A549 (cell line): ENCODE measurements at regions not wholly inside any gene's neighbourhood (a gene's known extent, or its start where the extent isn't known, plus 50 kb on each side); places are given as distances from the start of the nearest gene placed in this dataset.

Source experiments
- CHD4 ChIP-seq: fragments of 200-600 bp; sonication (generic); IDR thresholded peaks from 2 replicates; pipeline ENCODE4 v1.6.1; 2016; ENCODE audit warnings: antibody characterized with exemption, mild to moderate bottlenecking, borderline replicate concordance
- E2F6 ChIP-seq: IDR thresholded peaks from 2 replicates; pipeline ENCODE4 v1.6.1; 2012; ENCODE audit warnings: low read depth, borderline replicate concordance
- EP300 ChIP-seq, 2 experiments: fragments of >200 bp; sonication (Bioruptor Twin); formaldehyde crosslinking; IDR thresholded peaks; 2 replicates in 1 of 2; 3 replicates in 1 of 2; pipeline ENCODE4 v1.6.1; 2016 to 2017
- ESRRA ChIP-seq: fragments of 150-350 bp; IDR thresholded peaks from 2 replicates; pipeline ENCODE4 v1.6.1; 2014; ENCODE audit warnings: mild to moderate bottlenecking, low read length, borderline replicate concordance
- HOXA7 ChIP-seq: fragments of 250-450 bp; sonication (Bioruptor Pico); IDR thresholded peaks from 2 replicates; pipeline ENCODE4 v1.5.0; 2020; ENCODE audit warnings: mild to moderate bottlenecking, moderate library complexity
- JUNB ChIP-seq: fragments of >200 bp; sonication (Bioruptor Twin); formaldehyde crosslinking; IDR thresholded peaks from 2 replicates; pipeline ENCODE4 v1.6.1; 2016
- POLR2A ChIP-seq: IDR thresholded peaks from 2 replicates; pipeline ENCODE4 v1.6.1; 2012; ENCODE audit warnings: mild to moderate bottlenecking, low read length
- SREBF2 ChIP-seq: fragments of 450-650 bp; IDR thresholded peaks from 2 replicates; pipeline ENCODE4 v1.6.1; 2014; ENCODE audit warnings: mild to moderate bottlenecking, moderate library complexity
- TF ChIP-seq, protein P1 (sequence below): fragments of >200 bp; sonication (Bioruptor Twin); formaldehyde crosslinking; IDR thresholded peaks from 3 replicates; pipeline ENCODE4 v1.5.1; 2016
- TF ChIP-seq, protein P2 (sequence below): fragments of 200-600 bp; sonication (generic); IDR thresholded peaks from 2 replicates; pipeline ENCODE4 v1.6.1; 2016; ENCODE audit warnings: antibody characterized with exemption, mild to moderate bottlenecking, moderate library complexity

- TF ChIP-seq, protein P1, sequence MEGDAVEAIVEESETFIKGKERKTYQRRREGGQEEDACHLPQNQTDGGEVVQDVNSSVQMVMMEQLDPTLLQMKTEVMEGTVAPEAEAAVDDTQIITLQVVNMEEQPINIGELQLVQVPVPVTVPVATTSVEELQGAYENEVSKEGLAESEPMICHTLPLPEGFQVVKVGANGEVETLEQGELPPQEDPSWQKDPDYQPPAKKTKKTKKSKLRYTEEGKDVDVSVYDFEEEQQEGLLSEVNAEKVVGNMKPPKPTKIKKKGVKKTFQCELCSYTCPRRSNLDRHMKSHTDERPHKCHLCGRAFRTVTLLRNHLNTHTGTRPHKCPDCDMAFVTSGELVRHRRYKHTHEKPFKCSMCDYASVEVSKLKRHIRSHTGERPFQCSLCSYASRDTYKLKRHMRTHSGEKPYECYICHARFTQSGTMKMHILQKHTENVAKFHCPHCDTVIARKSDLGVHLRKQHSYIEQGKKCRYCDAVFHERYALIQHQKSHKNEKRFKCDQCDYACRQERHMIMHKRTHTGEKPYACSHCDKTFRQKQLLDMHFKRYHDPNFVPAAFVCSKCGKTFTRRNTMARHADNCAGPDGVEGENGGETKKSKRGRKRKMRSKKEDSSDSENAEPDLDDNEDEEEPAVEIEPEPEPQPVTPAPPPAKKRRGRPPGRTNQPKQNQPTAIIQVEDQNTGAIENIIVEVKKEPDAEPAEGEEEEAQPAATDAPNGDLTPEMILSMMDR: no peak
- TF ChIP-seq SREBF2 (no peak), E2F6 (no peak), JUNB (no peak), HOXA7 (CRISPR knock-in tag) (no peak), POLR2A (no peak), CHD4 (no peak), EP300 (IDR thresholded peaks at IDR 0.05) (no peak), ESRRA (no peak)
- TF ChIP-seq, protein P2, sequence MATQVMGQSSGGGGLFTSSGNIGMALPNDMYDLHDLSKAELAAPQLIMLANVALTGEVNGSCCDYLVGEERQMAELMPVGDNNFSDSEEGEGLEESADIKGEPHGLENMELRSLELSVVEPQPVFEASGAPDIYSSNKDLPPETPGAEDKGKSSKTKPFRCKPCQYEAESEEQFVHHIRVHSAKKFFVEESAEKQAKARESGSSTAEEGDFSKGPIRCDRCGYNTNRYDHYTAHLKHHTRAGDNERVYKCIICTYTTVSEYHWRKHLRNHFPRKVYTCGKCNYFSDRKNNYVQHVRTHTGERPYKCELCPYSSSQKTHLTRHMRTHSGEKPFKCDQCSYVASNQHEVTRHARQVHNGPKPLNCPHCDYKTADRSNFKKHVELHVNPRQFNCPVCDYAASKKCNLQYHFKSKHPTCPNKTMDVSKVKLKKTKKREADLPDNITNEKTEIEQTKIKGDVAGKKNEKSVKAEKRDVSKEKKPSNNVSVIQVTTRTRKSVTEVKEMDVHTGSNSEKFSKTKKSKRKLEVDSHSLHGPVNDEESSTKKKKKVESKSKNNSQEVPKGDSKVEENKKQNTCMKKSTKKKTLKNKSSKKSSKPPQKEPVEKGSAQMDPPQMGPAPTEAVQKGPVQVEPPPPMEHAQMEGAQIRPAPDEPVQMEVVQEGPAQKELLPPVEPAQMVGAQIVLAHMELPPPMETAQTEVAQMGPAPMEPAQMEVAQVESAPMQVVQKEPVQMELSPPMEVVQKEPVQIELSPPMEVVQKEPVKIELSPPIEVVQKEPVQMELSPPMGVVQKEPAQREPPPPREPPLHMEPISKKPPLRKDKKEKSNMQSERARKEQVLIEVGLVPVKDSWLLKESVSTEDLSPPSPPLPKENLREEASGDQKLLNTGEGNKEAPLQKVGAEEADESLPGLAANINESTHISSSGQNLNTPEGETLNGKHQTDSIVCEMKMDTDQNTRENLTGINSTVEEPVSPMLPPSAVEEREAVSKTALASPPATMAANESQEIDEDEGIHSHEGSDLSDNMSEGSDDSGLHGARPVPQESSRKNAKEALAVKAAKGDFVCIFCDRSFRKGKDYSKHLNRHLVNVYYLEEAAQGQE: no peak
Measured at GRCh38 chr11:11003226-11003625, 145.4 kb upstream of the ZBED5 start.
